RPMI8226 (cell line): ENCODE measurements at regions not wholly inside any gene's neighbourhood (a gene's known extent, or its start where the extent isn't known, plus 50 kb on each side); places are given as distances from the start of the nearest gene placed in this dataset.

Source experiments
- DNase-seq: peaks from one replicate; pipeline ENCODE4 v3.0.0-alpha.2; 2015

GRCh38 chr17:72591289-72592241 is 470.7 kb downstream of the SOX9 start:
- peak; percentile 60 for DNase-seq

GRCh38 chr17:72592242-72592966 is 471.6 kb downstream of the SOX9 start:
- DNase-seq, result peak; percentile 92

- DNase-seq, result no peak
Observed at GRCh38 chr17:72592967-72593325, 472.1 kb downstream of the SOX9 start.

GRCh38 chr17:72594248-72594647 is 473.4 kb downstream of the SOX9 start:
- DNase-seq, result no peak
